ENCODE measurements at regions not wholly inside any gene's neighbourhood (a gene's known extent, or its start where the extent isn't known, plus 50 kb on each side); places are given as distances from the start of the nearest gene placed in this dataset.
"Not testable (repeated sequence)": the region's sequence is repeated elsewhere in the genome, so short reads cannot be mapped to it uniquely, and the experiment has no call there.

DNA sequence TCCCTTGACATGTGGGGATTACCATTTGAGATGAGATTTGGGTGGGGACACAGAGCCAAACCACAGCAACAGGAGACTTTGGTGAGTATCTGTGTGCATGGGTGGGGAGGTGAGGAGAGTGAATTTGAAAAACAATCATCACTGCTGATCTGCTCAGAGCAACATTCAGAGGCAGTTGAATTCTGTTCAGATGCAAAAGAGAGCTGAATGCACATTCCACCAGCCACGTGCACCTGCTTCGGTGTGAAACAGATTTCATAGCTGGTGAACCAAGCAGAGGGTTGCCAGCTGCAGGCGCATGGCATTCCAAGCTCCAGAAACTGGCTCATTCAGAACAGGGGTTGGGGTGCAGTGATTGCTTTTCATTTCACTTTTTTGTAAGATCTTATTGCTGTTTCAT lies 233.1 kb upstream of the FOXF1 start:
- DNase-seq (ENCODE audit: low spot score), result no peak
- in situ Hi-C loops (cut with MboI; ENCODE audit: low pct_unique_long_range_greater_than_20kb, low sequenced_read_pairs, unreplicated experiment), result no loop called here
- TF ChIP-seq, protein P1, sequence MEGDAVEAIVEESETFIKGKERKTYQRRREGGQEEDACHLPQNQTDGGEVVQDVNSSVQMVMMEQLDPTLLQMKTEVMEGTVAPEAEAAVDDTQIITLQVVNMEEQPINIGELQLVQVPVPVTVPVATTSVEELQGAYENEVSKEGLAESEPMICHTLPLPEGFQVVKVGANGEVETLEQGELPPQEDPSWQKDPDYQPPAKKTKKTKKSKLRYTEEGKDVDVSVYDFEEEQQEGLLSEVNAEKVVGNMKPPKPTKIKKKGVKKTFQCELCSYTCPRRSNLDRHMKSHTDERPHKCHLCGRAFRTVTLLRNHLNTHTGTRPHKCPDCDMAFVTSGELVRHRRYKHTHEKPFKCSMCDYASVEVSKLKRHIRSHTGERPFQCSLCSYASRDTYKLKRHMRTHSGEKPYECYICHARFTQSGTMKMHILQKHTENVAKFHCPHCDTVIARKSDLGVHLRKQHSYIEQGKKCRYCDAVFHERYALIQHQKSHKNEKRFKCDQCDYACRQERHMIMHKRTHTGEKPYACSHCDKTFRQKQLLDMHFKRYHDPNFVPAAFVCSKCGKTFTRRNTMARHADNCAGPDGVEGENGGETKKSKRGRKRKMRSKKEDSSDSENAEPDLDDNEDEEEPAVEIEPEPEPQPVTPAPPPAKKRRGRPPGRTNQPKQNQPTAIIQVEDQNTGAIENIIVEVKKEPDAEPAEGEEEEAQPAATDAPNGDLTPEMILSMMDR (IDR thresholded peaks at IDR 0.05; ENCODE audit: extremely low read depth, insufficient read depth, missing control alignments), result no peak

DNA sequence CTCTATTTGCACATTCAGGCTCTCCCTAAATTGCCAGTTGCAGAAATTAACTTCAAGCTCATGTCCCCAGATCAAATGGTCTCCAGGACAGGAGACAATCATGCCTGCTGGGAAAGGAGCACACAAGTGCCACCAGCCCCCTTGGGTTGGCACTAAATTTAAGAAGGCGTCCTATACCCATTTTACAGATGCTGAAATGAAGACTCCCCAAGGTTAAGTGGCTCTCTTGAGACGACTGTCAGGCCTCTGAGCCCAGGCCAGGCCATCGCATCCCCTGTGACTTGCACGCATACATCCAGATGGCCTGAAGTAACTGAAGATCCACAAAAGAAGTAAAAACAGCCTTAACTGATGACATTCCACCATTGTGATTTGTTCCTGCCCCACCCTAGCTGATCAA lies 232.5 kb upstream of the FOXF1 start:
- in situ Hi-C loops (cut with MboI; ENCODE audit: low pct_unique_long_range_greater_than_20kb, low sequenced_read_pairs, unreplicated experiment); DNase-seq (ENCODE audit: low spot score): not testable (repeated sequence)

DNA sequence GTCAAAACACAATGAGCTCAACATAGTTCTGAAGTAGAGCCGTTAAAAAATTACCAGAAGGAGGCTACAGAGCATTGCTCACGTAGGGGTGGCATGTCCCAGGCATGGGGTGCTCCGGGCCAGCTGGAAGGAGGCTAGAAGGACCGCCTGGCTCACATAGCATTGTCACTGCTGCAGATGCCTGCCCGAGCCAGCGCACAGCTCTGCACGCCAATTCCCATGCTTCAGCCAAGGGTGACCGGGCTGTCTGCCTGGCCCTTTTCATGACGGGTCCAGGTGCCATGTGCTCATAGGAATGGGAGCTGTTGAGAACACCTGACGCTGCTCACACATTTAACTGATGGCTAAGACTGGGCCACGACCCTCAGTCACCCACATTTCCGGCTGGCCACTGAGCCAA lies 228.9 kb upstream of the FOXF1 start:
- in situ Hi-C loops (cut with MboI; ENCODE audit: low pct_unique_long_range_greater_than_20kb, low sequenced_read_pairs, unreplicated experiment), result no loop called here
- TF ChIP-seq, protein P1 (IDR thresholded peaks at IDR 0.05; ENCODE audit: extremely low read depth, insufficient read depth, missing control alignments), result no peak
- DNase-seq (ENCODE audit: low spot score), result no peak

DNA sequence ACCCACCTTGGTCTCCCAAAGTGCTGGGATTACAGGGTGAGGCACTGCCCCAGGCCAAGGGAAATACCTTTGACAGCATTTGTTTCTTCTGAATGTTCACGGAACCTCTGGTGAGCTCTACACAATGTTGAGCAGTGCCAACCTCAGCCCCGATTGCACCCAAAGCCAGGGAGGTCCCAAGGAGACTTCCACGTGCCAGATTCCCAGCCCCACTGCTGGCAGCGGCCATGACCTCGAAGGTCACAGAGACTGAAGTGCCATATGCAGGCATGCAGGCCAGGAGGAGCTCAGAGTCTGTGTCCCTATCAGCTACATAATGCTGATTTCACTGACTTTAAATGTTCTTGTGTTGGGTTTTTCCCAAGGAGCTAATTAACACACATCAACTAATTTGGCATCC lies 226.4 kb upstream of the FOXF1 start:
- in situ Hi-C loops (cut with MboI; ENCODE audit: low pct_unique_long_range_greater_than_20kb, low sequenced_read_pairs, unreplicated experiment), result no loop called here
- TF ChIP-seq, protein P1 (IDR thresholded peaks at IDR 0.05; ENCODE audit: extremely low read depth, insufficient read depth, missing control alignments), result no peak

DNA sequence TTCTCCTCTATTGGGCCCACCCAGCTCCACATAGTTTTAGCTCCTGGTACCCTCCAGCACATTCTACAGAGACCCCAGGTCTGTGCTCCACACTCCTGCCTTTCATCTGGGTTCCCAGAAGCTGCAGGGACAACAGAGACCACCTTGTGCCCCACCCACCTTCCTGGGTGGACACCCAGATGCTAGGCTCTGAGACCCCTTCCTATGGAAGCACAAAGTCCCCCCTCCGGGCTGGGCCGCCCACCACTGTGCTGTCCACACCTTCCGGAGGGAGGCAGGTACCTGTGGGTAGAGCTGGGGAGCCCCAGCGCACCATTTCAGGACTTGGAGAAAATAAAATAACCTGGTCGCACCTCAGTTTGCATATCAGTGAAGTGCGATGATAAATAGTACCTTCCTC lies 224.9 kb upstream of the FOXF1 start:
- TF ChIP-seq, protein P1 (IDR thresholded peaks at IDR 0.05; ENCODE audit: extremely low read depth, insufficient read depth, missing control alignments), result no peak
- in situ Hi-C loops (cut with MboI; ENCODE audit: low pct_unique_long_range_greater_than_20kb, low sequenced_read_pairs, unreplicated experiment), result no loop called here
- no peak for DNase-seq (ENCODE audit: low spot score)

More for the DNA sequence above, 226.4 kb upstream of the FOXF1 start:
- DNase-seq (ENCODE audit: low spot score), result no peak

DNA sequence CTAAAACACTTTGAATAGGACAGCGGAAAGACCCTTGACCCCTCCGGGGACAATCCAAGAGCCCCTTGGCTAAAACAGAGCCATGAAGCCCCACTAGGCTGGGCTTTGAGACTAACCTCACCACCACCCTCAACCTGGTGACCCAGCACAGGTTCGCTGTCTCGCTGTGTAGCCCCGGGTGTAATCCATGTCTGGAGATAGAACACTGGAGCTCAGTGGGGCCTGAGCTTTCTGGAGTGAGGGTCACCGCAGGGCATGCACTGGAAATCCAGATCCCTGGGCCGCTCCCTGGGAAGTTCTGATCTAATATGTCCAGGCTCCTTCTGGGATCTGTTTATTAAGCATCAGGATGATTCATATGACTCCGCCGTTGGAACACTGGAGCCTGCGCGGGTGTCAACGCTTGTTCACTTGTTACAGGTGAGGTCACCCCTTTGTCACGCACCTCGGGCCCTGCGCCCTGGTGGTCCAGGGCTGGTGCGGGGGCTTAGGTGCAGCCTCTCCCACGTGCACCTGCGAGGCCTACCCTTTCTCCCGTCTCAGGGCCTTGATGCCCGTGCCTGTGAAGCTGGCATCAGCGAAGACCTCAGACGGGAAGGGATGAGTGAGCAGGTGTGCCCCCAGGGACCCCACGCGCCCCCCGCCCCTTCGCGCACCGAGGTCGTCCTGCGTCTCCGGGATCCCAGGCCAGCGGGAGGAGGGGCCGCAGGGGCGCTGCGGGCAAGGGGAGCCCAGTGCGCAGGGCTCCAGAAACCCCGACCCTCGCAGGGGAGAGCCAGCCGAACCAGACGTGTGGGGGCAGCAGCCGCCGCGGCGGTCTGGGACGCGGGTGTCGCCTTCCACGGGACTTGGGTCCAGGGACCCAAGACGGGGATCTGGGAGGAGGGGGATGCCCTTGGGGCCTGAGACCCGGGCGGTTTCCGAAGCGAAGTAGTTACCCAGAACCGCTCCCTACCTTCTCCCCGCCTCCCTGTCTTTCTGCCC lies 224.1 kb upstream of the FOXF1 start:
- in situ Hi-C loops (cut with MboI; ENCODE audit: low pct_unique_long_range_greater_than_20kb, low sequenced_read_pairs, unreplicated experiment), result no loop called here
- no peak for DNase-seq (ENCODE audit: low spot score)
- TF ChIP-seq, protein P1 (IDR thresholded peaks at IDR 0.05; ENCODE audit: extremely low read depth, insufficient read depth, missing control alignments), result no peak

DNA sequence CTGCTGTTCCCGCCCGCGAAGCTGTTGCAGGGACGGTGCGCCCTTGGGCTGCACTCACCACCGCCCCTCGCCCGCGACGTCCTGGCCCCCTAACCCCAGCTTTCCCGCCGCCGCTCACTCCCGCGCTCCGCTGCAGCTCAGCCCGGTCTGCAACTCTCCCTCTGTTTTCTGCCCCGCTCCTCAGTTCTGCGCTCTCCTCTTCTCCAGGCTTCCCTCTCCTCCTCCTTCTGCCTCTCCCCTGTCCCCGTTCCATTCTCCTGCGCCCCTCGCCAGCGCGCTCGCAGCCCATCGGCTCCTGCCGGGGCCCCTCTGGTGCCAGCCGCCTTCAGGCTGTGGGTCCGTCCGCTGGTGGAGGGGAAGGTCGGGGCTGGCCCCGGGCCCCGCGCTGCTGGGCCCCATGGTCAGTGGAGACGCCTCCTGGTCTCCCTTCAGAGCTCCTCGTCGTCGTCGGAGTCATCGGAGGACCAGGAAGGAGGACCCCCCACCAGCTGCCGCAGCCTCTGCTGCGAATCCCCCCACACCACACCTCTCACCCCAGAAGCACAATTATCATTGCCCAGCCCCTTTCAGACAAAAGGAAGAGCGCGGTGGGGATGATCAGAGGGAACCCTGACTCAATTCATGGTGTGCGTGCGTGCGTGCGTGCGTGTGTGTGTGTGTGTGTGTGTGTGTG lies 223.2 kb upstream of the FOXF1 start:
- DNase-seq (ENCODE audit: low spot score), result no peak
- in situ Hi-C loops (cut with MboI; ENCODE audit: low pct_unique_long_range_greater_than_20kb, low sequenced_read_pairs, unreplicated experiment), result no loop called here
- TF ChIP-seq, protein P1 (IDR thresholded peaks at IDR 0.05; ENCODE audit: extremely low read depth, insufficient read depth, missing control alignments), result no peak

Measured in GM13977 (cell line).